ENCODE measurements at regions not wholly inside any gene's neighbourhood (a gene's known extent, or its start where the extent isn't known, plus 50 kb on each side); places are given as distances from the start of the nearest gene placed in this dataset.

GRCh38 chr7:358352-358751 lies 68.4 kb downstream of the FOXL3 start:
- DNase-seq (ENCODE audit: low spot score): no peak
- Histone ChIP-seq H3K27me3 (no peaks in the 10 kb centered on the region), H3K27ac (no peak overlapping the region), H3K9me3 (ENCODE audit: low read depth) (no peaks in the 10 kb centered on the region), H3K79me2 (no peaks in the 10 kb centered on the region), H3K9me2 (replicated peaks; ENCODE audit: insufficient read depth) (no peaks in the 10 kb centered on the region), H2AFZ (no peak overlapping the region), H4K20me1 (ENCODE audit: insufficient read depth, poor library complexity, severe bottlenecking) (no peaks in the 10 kb centered on the region), H3K36me3 (replicated peaks; ENCODE audit: insufficient read depth, low read depth) (no peaks in the 10 kb centered on the region), H3K4me2 (no peak overlapping the region), H3K4me1 (ENCODE audit: insufficient read depth) (peaks cover 7% of the 10 kb centered on the region), H3K4me3 (no peak overlapping the region)
- TF ChIP-seq EZH2phosphoT487 (IDR thresholded peaks at IDR 0.05; ENCODE audit: low read depth, severe bottlenecking, unreplicated experiment) (no peak), CTCF (IDR thresholded peaks at IDR 0.05; ENCODE audit: poor library complexity) (no peak), EZH2 (IDR thresholded peaks at IDR 0.05; ENCODE audit: borderline replicate concordance) (no peak)
- 87% methylated on average over 1 of the region's 1 CpG for WGBS (ENCODE audit: low lambda C conversion rate, missing lambda C conversion rate)

GRCh38 chr7:359226-359765 lies 69.3 kb downstream of the FOXL3 start:
- Histone ChIP-seq H3K4me1 (ENCODE audit: insufficient read depth) (peaks cover 7% of the 10 kb centered on the region), H3K4me2 (no peak overlapping the region), H3K27me3 (no peaks in the 10 kb centered on the region), H3K36me3 (replicated peaks; ENCODE audit: insufficient read depth, low read depth) (no peaks in the 10 kb centered on the region), H3K4me3 (no peak overlapping the region), H2AFZ (no peak overlapping the region), H3K9me3 (ENCODE audit: low read depth) (no peaks in the 10 kb centered on the region), H3K79me2 (no peaks in the 10 kb centered on the region), H3K9me2 (replicated peaks; ENCODE audit: insufficient read depth) (no peaks in the 10 kb centered on the region), H4K20me1 (ENCODE audit: insufficient read depth, poor library complexity, severe bottlenecking) (no peaks in the 10 kb centered on the region), H3K27ac (no peak overlapping the region)
- TF ChIP-seq EZH2 (IDR thresholded peaks at IDR 0.05; ENCODE audit: borderline replicate concordance) (no peak), CTCF (IDR thresholded peaks at IDR 0.05; ENCODE audit: poor library complexity) (no peak), EZH2phosphoT487 (IDR thresholded peaks at IDR 0.05; ENCODE audit: low read depth, severe bottlenecking, unreplicated experiment) (no peak)
- 88% methylated on average over 19 of the region's 19 CpGs for WGBS (ENCODE audit: low lambda C conversion rate, missing lambda C conversion rate)
- DNase-seq (ENCODE audit: low spot score): no peak

GRCh38 chr7:359766-360361 lies 69.9 kb downstream of the FOXL3 start:
- Histone ChIP-seq H3K36me3 (replicated peaks; ENCODE audit: insufficient read depth, low read depth) (no peaks in the 10 kb centered on the region), H3K4me3 (no peak overlapping the region), H3K27ac (no peak overlapping the region), H3K27me3 (no peaks in the 10 kb centered on the region), H3K9me3 (ENCODE audit: low read depth) (no peaks in the 10 kb centered on the region), H3K79me2 (no peaks in the 10 kb centered on the region), H3K4me1 (ENCODE audit: insufficient read depth) (peaks cover 7% of the 10 kb centered on the region), H3K4me2 (no peak overlapping the region), H2AFZ (no peak overlapping the region), H4K20me1 (ENCODE audit: insufficient read depth, poor library complexity, severe bottlenecking) (no peaks in the 10 kb centered on the region), H3K9me2 (replicated peaks; ENCODE audit: insufficient read depth) (no peaks in the 10 kb centered on the region)
- WGBS (ENCODE audit: low lambda C conversion rate, missing lambda C conversion rate): 84% methylated on average over 22 of the region's 25 CpGs
- no peak for TF ChIP-seq EZH2phosphoT487 (IDR thresholded peaks at IDR 0.05; ENCODE audit: low read depth, severe bottlenecking, unreplicated experiment)
- TF ChIP-seq CTCF (IDR thresholded peaks at IDR 0.05; ENCODE audit: poor library complexity): no peak
- no peak for TF ChIP-seq EZH2 (IDR thresholded peaks at IDR 0.05; ENCODE audit: borderline replicate concordance)
- DNase-seq (ENCODE audit: low spot score): no peak

Data from hepatocyte (in vitro differentiated cells).